ENCODE measurements at regions not wholly inside any gene's neighbourhood (a gene's known extent, or its start where the extent isn't known, plus 50 kb on each side); places are given as distances from the start of the nearest gene placed in this dataset.

- DNase-seq (no peak), ATAC-seq (no peak)
- H3K4me1 Mint-ChIP-seq (ENCODE audit: low read depth): peaks cover 5% of the 10 kb centered on the region
- no peak for TF ChIP-seq CTCF (IDR thresholded peaks at IDR 0.05)
- no peaks in the 10 kb centered on the region for H3K27me3 Mint-ChIP-seq
- no peak overlapping the region for H3K27ac Mint-ChIP-seq
- no peak overlapping the region for H3K4me3 Mint-ChIP-seq
- ChIA-PET CTCF (no interaction called here), POLR2A (no interaction called here)
- H3K9me3 Mint-ChIP-seq: no peaks in the 10 kb centered on the region
- intact Hi-C loops (cut with micrococcal nuclease): no loop called here
- H3K36me3 Mint-ChIP-seq (ENCODE audit: low read depth): no peaks in the 10 kb centered on the region
Measured at GRCh38 chr6:134458857-134459657, 141.1 kb upstream of the SGK1 start.

GRCh38 chr6:134457941-134458340 is 140.0 kb upstream of the SGK1 start:
- no peaks in the 10 kb centered on the region for H3K9me3 Mint-ChIP-seq
- TF ChIP-seq CTCF (IDR thresholded peaks at IDR 0.05): no peak
- H3K36me3 Mint-ChIP-seq (ENCODE audit: low read depth): no peaks in the 10 kb centered on the region
- H3K27ac Mint-ChIP-seq: no peak overlapping the region
- intact Hi-C loops (cut with micrococcal nuclease): no loop called here
- DNase-seq (no peak), ATAC-seq (no peak)
- POLR2A ChIA-PET: no interaction called here
- CTCF ChIA-PET: no interaction called here
- no peaks in the 10 kb centered on the region for H3K27me3 Mint-ChIP-seq
- H3K4me1 Mint-ChIP-seq (ENCODE audit: low read depth): peaks cover 3% of the 10 kb centered on the region
- no peak overlapping the region for H3K4me3 Mint-ChIP-seq

- Mint-ChIP-seq H3K4me3 (no peak overlapping the region), H3K27ac (no peak overlapping the region), H3K4me1 (ENCODE audit: low read depth) (peaks cover 3% of the 10 kb centered on the region), H3K9me3 (no peaks in the 10 kb centered on the region), H3K36me3 (ENCODE audit: low read depth) (no peaks in the 10 kb centered on the region), H3K27me3 (no peaks in the 10 kb centered on the region)
- POLR2A ChIA-PET: interaction anchor here (0.6 to 0.9 kb wide), 2 partner anchors 12 to 159 kb away, joined by 3 read pairs; no protein-coding TSS in a partner anchor
- no peak for DNase-seq
- TF ChIP-seq CTCF (IDR thresholded peaks at IDR 0.05): no peak
- peak; percentile 42 for ATAC-seq
- intact Hi-C loops (cut with micrococcal nuclease): no loop called here
- CTCF ChIA-PET: interaction anchor here (1.0 to 1.2 kb wide), 2 partner anchors 9 to 19 kb away, joined by 3 read pairs; no protein-coding TSS in a partner anchor
Measured at GRCh38 chr6:134456226-134456625, 138.3 kb upstream of the SGK1 start.

- no peak overlapping the region for H3K27ac Mint-ChIP-seq
- POLR2A ChIA-PET: interaction anchor here (0.9 kb wide), 1 partner anchor 158 kb away, joined by 3 read pairs; no protein-coding TSS in a partner anchor
- no peak for DNase-seq
- TF ChIP-seq CTCF (IDR thresholded peaks at IDR 0.05): no peak
- no peak overlapping the region for H3K4me3 Mint-ChIP-seq
- CTCF ChIA-PET: interaction anchor here (1.2 kb wide), 1 partner anchor 18 kb away, joined by 3 read pairs; no protein-coding TSS in a partner anchor
- no peaks in the 10 kb centered on the region for H3K27me3 Mint-ChIP-seq
- H3K4me1 Mint-ChIP-seq (ENCODE audit: low read depth): peaks cover 3% of the 10 kb centered on the region
- no peaks in the 10 kb centered on the region for H3K9me3 Mint-ChIP-seq
- intact Hi-C loops (cut with micrococcal nuclease): no loop called here
- no peak for ATAC-seq
- H3K36me3 Mint-ChIP-seq (ENCODE audit: low read depth): no peaks in the 10 kb centered on the region
Measured at GRCh38 chr6:134455319-134455718, 137.4 kb upstream of the SGK1 start.

- H3K4me1 Mint-ChIP-seq (ENCODE audit: low read depth): peaks cover 3% of the 10 kb centered on the region
- no peak overlapping the region for H3K27ac Mint-ChIP-seq
- no peaks in the 10 kb centered on the region for H3K9me3 Mint-ChIP-seq
- no peak overlapping the region for H3K4me3 Mint-ChIP-seq
- no peaks in the 10 kb centered on the region for H3K36me3 Mint-ChIP-seq (ENCODE audit: low read depth)
- no peak for TF ChIP-seq CTCF (IDR thresholded peaks at IDR 0.05)
- no peak for DNase-seq
- intact Hi-C loops (cut with micrococcal nuclease): no loop called here
- POLR2A ChIA-PET: no interaction called here
- CTCF ChIA-PET: no interaction called here
- ATAC-seq: no peak
- no peaks in the 10 kb centered on the region for H3K27me3 Mint-ChIP-seq
Measured at GRCh38 chr6:134454794-134455193, 136.9 kb upstream of the SGK1 start.
